Activated naive CD4-positive, alpha-beta T cell treated with anti-CD3 and anti-CD28 coated beads, Interleukin-2, amount 10 ng/mL, durations not matched to agents 7 days and 5 days (primary cell): ENCODE measurements at regions not wholly inside any gene's neighbourhood (a gene's known extent, or its start where the extent isn't known, plus 50 kb on each side); places are given as distances from the start of the nearest gene placed in this dataset.

Source experiments
- CTCF ChIA-PET: fragments of 350-600 bp; sonication (Branson Sonifier 250); formaldehyde crosslinking; loops from one replicate; lab custom pipeline; 2021; ENCODE audit warnings: antibody characterized with exemption; lab: Charles Lee
- DNase-seq: peaks from one replicate; pipeline ENCODE4 v3.0.0-alpha.2; 2020
- H3K27ac Mint-ChIP-seq: one replicate; pipeline ENCODE4 v1.8.0; 2021; ENCODE audit warnings: mild to moderate bottlenecking, moderate library complexity, mixed read lengths
- H3K27me3 Mint-ChIP-seq: one replicate; pipeline ENCODE4 v1.8.0; 2021; ENCODE audit warnings: mild to moderate bottlenecking, mixed read lengths
- H3K36me3 Mint-ChIP-seq: one replicate; pipeline ENCODE4 v1.8.0; 2021; ENCODE audit warnings: mixed read lengths
- H3K4me1 Mint-ChIP-seq: one replicate; pipeline ENCODE4 v1.8.0; 2021; ENCODE audit warnings: mixed read lengths
- H3K4me3 Mint-ChIP-seq: one replicate; pipeline ENCODE4 v1.8.0; 2021; ENCODE audit warnings: mild to moderate bottlenecking, moderate library complexity, mixed read lengths
- H3K9me3 Mint-ChIP-seq: one replicate; pipeline ENCODE4 v1.8.0; 2021; ENCODE audit warnings: mixed read lengths

- DNase-seq, result no peak
- Mint-ChIP-seq H3K4me3 (no peak overlapping the region), H3K27me3 (peaks cover 3% of the 10 kb centered on the region), H3K4me1 (no peaks in the 10 kb centered on the region), H3K27ac (no peak overlapping the region), H3K36me3 (no peaks in the 10 kb centered on the region), H3K9me3 (no peaks in the 10 kb centered on the region)
- CTCF ChIA-PET, result no interaction called here
Measured at GRCh38 chr13:97629601-97630272, 195.8 kb downstream of the RAP2A start.

- Mint-ChIP-seq H3K36me3 (no peaks in the 10 kb centered on the region), H3K4me1 (no peaks in the 10 kb centered on the region), H3K27me3 (peaks cover 3% of the 10 kb centered on the region), H3K27ac (no peak overlapping the region), H3K9me3 (no peaks in the 10 kb centered on the region), H3K4me3 (no peak overlapping the region)
- CTCF ChIA-PET, result no interaction called here
- DNase-seq, result no peak
Measured at GRCh38 chr13:97630725-97631124, 196.8 kb downstream of the RAP2A start.

DNA sequence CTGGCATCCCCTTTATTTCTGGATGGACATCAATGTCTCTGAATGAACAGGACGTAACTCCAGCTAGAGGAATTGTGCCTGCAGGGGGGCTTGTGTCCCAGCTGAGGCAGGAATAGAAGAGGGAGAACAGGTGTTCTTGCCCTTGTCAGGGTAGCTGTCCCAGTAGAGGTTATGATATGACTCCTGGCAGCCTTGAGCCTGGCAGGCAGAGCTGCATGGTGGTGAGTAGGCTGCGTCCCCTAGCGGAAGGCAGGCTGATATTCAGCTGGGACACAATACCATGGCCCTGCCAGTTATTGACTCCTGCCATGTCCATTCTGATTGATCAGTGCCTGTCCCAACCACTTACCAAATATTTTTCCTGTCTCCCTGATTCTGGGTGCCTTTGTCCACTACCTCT lies 197.2 kb downstream of the RAP2A start:
- no peak for DNase-seq
- CTCF ChIA-PET, result no interaction called here
- Mint-ChIP-seq H3K27ac (no peak overlapping the region), H3K36me3 (no peaks in the 10 kb centered on the region), H3K27me3 (peaks cover 3% of the 10 kb centered on the region), H3K4me3 (no peak overlapping the region), H3K9me3 (no peaks in the 10 kb centered on the region), H3K4me1 (no peaks in the 10 kb centered on the region)

GRCh38 chr13:97639236-97639635 lies 205.3 kb downstream of the RAP2A start:
- no peak overlapping the region for H3K27ac Mint-ChIP-seq
- no peak for DNase-seq
- H3K9me3 Mint-ChIP-seq, result no peaks in the 10 kb centered on the region
- H3K4me1 Mint-ChIP-seq, result no peaks in the 10 kb centered on the region
- H3K4me3 Mint-ChIP-seq, result no peak overlapping the region
- no peaks in the 10 kb centered on the region for H3K36me3 Mint-ChIP-seq
- H3K27me3 Mint-ChIP-seq, result no peaks in the 10 kb centered on the region
- CTCF ChIA-PET, result no interaction called here

DNA sequence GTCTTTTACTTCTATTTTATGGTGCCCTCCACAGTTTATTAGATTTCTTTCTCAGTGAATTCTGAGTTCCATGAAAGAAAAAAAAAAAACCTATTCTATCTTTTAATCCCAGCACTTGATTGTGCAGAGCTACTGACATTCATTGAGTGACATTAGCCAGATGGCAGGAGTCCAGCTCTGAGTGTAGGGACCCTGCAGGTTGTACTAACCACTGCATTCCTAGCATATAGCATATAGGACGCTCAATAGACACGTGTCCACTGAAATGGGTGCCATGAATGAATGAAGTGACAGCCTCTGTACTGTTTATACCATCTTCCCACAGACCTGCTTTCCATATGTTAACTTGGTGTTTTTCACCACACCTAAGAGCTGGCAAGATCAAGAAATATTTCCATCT lies 206.3 kb downstream of the RAP2A start:
- no peaks in the 10 kb centered on the region for H3K4me1 Mint-ChIP-seq
- H3K4me3 Mint-ChIP-seq, result no peak overlapping the region
- no peak overlapping the region for H3K27ac Mint-ChIP-seq
- no peak for DNase-seq
- CTCF ChIA-PET, result no interaction called here
- H3K36me3 Mint-ChIP-seq, result no peaks in the 10 kb centered on the region
- no peaks in the 10 kb centered on the region for H3K27me3 Mint-ChIP-seq
- H3K9me3 Mint-ChIP-seq, result no peaks in the 10 kb centered on the region

DNA sequence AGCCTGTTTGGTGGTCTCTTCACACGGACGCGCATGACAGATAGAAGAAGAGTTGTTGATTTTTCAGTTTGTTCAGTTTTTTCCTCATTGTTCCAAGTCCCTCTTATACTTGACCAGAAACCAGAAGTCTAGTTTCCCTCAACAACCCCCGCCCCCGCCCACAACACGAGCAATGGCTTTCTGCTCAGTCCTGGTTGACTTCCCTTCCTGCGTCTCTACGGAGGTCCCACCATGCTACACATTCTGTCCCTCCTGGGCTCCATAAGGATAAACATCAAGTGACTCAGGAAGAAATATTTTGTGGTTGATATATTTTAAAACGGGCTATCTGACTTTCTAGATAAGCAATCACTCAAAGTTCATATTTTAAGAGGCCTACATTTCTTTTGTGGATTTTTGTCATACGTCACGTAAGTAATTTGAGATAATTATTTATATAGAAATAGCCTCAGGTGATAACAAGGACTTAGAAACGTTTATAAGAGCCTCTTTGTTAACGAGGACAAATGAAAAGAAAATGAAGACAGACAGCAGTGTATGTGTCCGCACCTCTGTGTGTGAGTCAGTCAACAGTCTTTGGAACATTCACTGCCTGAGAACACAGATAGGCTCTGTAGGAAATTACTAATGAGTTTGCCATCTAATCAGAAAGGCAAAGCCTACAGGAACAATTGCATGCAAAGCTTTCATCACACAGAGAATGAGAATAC lies 214.4 kb downstream of the RAP2A start:
- CTCF ChIA-PET, result no interaction called here
- DNase-seq, result no peak
- Mint-ChIP-seq H3K27ac (no peak overlapping the region), H3K9me3 (no peaks in the 10 kb centered on the region), H3K27me3 (no peaks in the 10 kb centered on the region), H3K36me3 (no peaks in the 10 kb centered on the region), H3K4me1 (no peaks in the 10 kb centered on the region), H3K4me3 (no peak overlapping the region)

- Mint-ChIP-seq H3K27ac (no peak overlapping the region), H3K36me3 (no peaks in the 10 kb centered on the region), H3K4me3 (no peak overlapping the region), H3K4me1 (no peaks in the 10 kb centered on the region), H3K27me3 (no peaks in the 10 kb centered on the region), H3K9me3 (no peaks in the 10 kb centered on the region)
- DNase-seq, result no peak
- CTCF ChIA-PET, result no interaction called here
Measured at GRCh38 chr13:97648881-97649224, 214.9 kb downstream of the RAP2A start.

DNA sequence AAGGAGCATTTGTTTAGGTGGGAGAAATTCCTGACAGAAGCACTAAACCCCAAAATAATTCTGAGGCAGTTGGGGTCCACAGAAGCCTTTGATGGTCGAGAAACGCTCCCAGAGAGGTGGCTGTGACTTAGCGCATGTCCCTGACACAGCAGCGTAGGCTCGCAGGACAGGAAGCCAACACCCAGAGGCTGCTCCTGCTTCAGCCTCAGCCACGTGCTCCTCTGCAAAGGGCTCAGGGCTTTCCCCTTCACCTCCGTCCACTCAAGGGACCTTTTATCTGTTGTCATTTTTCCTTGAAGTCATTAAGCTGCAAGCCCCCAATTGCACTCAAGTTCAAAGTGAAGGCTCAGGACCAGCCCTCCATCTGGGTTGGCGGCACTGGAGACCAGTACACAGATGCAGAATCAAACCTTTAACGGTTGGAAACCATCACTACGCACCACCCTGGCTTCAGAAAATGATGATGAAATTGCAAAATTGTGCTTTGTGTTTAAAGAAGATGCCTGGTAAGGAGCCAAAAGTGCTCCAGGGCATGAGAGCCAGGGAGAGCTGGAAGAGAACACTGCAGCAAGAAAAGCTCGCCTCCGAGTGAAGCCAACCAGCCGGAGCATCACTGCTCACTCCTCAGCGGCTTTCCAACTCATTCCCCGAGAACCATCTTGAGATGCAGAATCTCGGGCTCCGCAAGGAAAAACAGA lies 219.6 kb downstream of the RAP2A start:
- CTCF ChIA-PET, result no interaction called here
- no peaks in the 10 kb centered on the region for H3K27me3 Mint-ChIP-seq
- no peak overlapping the region for H3K27ac Mint-ChIP-seq
- no peaks in the 10 kb centered on the region for H3K9me3 Mint-ChIP-seq
- H3K4me3 Mint-ChIP-seq, result no peak overlapping the region
- H3K36me3 Mint-ChIP-seq, result no peaks in the 10 kb centered on the region
- no peaks in the 10 kb centered on the region for H3K4me1 Mint-ChIP-seq
- DNase-seq, result no peak

GRCh38 chr13:97654236-97654635 lies 220.3 kb downstream of the RAP2A start:
- CTCF ChIA-PET, result no interaction called here
- DNase-seq, result no peak
- H3K4me3 Mint-ChIP-seq, result no peak overlapping the region
- H3K36me3 Mint-ChIP-seq, result no peaks in the 10 kb centered on the region
- no peaks in the 10 kb centered on the region for H3K27me3 Mint-ChIP-seq
- H3K9me3 Mint-ChIP-seq, result no peaks in the 10 kb centered on the region
- H3K4me1 Mint-ChIP-seq, result no peaks in the 10 kb centered on the region
- H3K27ac Mint-ChIP-seq, result no peak overlapping the region

GRCh38 chr13:97658556-97658955 lies 224.6 kb downstream of the RAP2A start:
- H3K27me3 Mint-ChIP-seq, result no peaks in the 10 kb centered on the region
- DNase-seq, result no peak
- no peaks in the 10 kb centered on the region for H3K4me1 Mint-ChIP-seq
- H3K36me3 Mint-ChIP-seq, result no peaks in the 10 kb centered on the region
- no peak overlapping the region for H3K4me3 Mint-ChIP-seq
- no peak overlapping the region for H3K27ac Mint-ChIP-seq
- CTCF ChIA-PET, result no interaction called here
- H3K9me3 Mint-ChIP-seq, result no peaks in the 10 kb centered on the region

- H3K36me3 Mint-ChIP-seq, result no peaks in the 10 kb centered on the region
- CTCF ChIA-PET, result no interaction called here
- H3K27me3 Mint-ChIP-seq, result no peaks in the 10 kb centered on the region
Measured at GRCh38 chr13:97659602-97660001, 225.6 kb downstream of the RAP2A start.

GRCh38 chr13:97660594-97661260 lies 226.8 kb downstream of the RAP2A start:
- H3K27ac Mint-ChIP-seq, result no peak overlapping the region
- H3K4me3 Mint-ChIP-seq, result no peak overlapping the region
- no peak for DNase-seq

More at GRCh38 chr13:97659602-97660001, 225.6 kb downstream of the RAP2A start:
- H3K4me1 Mint-ChIP-seq, result no peaks in the 10 kb centered on the region
- no peaks in the 10 kb centered on the region for H3K9me3 Mint-ChIP-seq
- H3K27ac Mint-ChIP-seq, result no peak overlapping the region
- H3K4me3 Mint-ChIP-seq, result no peak overlapping the region
- no peak for DNase-seq

DNA sequence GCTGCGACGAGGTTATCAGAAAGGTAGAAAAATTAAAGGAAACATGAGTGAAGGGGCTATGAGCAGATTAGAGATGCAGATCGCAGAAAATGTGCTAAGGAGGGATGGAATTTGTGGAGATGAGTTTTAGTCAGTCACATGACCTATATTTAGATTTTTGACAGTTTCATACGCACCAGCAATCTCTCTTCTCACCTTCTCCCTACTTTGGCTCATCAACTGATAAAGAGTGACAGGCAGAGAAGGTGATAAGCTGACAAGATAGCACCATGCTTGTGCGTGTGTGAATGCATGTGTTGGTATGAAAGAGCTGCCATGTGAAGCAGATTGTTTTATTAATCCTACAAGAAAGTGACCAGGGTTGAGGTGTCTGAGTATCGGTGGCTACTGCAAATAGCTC lies 252.6 kb downstream of the RAP2A start:
- Mint-ChIP-seq H3K27ac (no peak overlapping the region), H3K4me3 (no peak overlapping the region), H3K4me1 (no peaks in the 10 kb centered on the region), H3K9me3 (no peaks in the 10 kb centered on the region), H3K36me3 (no peaks in the 10 kb centered on the region), H3K27me3 (no peaks in the 10 kb centered on the region)
- DNase-seq, result no peak
- CTCF ChIA-PET, result no interaction called here

More at GRCh38 chr13:97660594-97661260, 226.8 kb downstream of the RAP2A start:
- Mint-ChIP-seq H3K9me3 (no peaks in the 10 kb centered on the region), H3K4me1 (no peaks in the 10 kb centered on the region), H3K27me3 (no peaks in the 10 kb centered on the region), H3K36me3 (no peaks in the 10 kb centered on the region)
- CTCF ChIA-PET, result no interaction called here

- H3K9me3 Mint-ChIP-seq, result no peaks in the 10 kb centered on the region
- CTCF ChIA-PET, result no interaction called here
- H3K4me3 Mint-ChIP-seq, result no peak overlapping the region
- no peaks in the 10 kb centered on the region for H3K27me3 Mint-ChIP-seq
- no peaks in the 10 kb centered on the region for H3K4me1 Mint-ChIP-seq
- H3K27ac Mint-ChIP-seq, result no peak overlapping the region
- DNase-seq, result no peak
- no peaks in the 10 kb centered on the region for H3K36me3 Mint-ChIP-seq
Measured at GRCh38 chr13:97692628-97693027, 258.7 kb downstream of the RAP2A start.
